ENCODE measurements at regions not wholly inside any gene's neighbourhood (a gene's known extent, or its start where the extent isn't known, plus 50 kb on each side); places are given as distances from the start of the nearest gene placed in this dataset.

GRCh38 chr6:168384045-168385036, 56.6 kb upstream of the SMOC2 start:
- DNase-seq = no peak

- no peak for DNase-seq
Measured at GRCh38 chr6:168385037-168385759, 55.8 kb upstream of the SMOC2 start.

GRCh38 chr6:168385858-168386735, 54.9 kb upstream of the SMOC2 start:
- DNase-seq = no peak

- no peak for DNase-seq
Measured at GRCh38 chr6:168386973-168387372, 54.0 kb upstream of the SMOC2 start.

GRCh38 chr6:168387426-168387825, 53.6 kb upstream of the SMOC2 start:
- DNase-seq = no peak

GRCh38 chr6:168387911-168388310, 53.1 kb upstream of the SMOC2 start:
- DNase-seq = no peak

GRCh38 chr6:168388641-168389633, 52.0 kb upstream of the SMOC2 start:
- DNase-seq = no peak

GRCh38 chr6:168390749-168391420, 50.1 kb upstream of the SMOC2 start:
- DNase-seq = no peak

Data from hematopoietic multipotent progenitor cell treated with erythropoietin and hydrocortisone succinate and interleukin-3 and kit ligand, for 8 days (in vitro differentiated cells).